Activated naive CD4-positive, alpha-beta T cell treated with anti-CD3 and anti-CD28 coated beads, Interleukin-2, amount 50 U/mL, for 24 hours (primary cell): ENCODE measurements at regions not wholly inside any gene's neighbourhood (a gene's known extent, or its start where the extent isn't known, plus 50 kb on each side); places are given as distances from the start of the nearest gene placed in this dataset.

Experiments used
- H3K27ac Mint-ChIP-seq: one replicate; pipeline ENCODE4 v1.8.0; 2021; ENCODE audit warnings: mild to moderate bottlenecking, mixed read lengths
- H3K27me3 Mint-ChIP-seq: one replicate; pipeline ENCODE4 v1.8.0; 2021; ENCODE audit warnings: mixed read lengths
- H3K36me3 Mint-ChIP-seq: one replicate; pipeline ENCODE4 v1.8.0; 2021; ENCODE audit warnings: mixed read lengths
- H3K4me1 Mint-ChIP-seq: one replicate; pipeline ENCODE4 v1.8.0; 2021; ENCODE audit warnings: mixed read lengths
- H3K4me3 Mint-ChIP-seq: one replicate; pipeline ENCODE4 v1.8.0; 2021; ENCODE audit warnings: mild to moderate bottlenecking, mixed read lengths
- H3K9me3 Mint-ChIP-seq: one replicate; pipeline ENCODE4 v1.8.0; 2021; ENCODE audit warnings: mixed read lengths

DNA sequence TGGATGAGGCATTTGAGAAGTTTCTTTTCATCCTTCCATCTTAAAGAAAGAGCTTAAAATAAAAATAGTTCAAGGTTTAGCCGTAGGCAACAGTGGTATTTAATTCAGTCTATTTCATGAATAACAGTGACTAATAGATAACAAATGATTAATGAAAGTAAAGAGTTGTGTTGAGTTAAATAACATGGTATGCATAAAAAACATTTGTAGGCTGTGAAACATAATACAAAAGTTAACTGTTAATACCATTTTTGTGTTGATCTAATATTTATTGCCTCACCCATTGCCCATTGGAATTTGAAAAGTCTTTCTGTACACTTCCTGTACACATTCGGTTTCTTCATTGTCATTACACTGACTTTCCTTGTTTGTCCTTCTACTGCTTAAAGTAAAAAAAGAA, 108.6 kb upstream of the PDE3A start:
- Mint-ChIP-seq H3K9me3 (peaks cover 5% of the 10 kb centered on the region), H3K4me3 (no peak overlapping the region), H3K4me1 (no peaks in the 10 kb centered on the region)

GRCh38 chr12:20260851-20261250, 107.5 kb upstream of the PDE3A start:
- H3K4me3 Mint-ChIP-seq = no peak overlapping the region
- peaks cover 5% of the 10 kb centered on the region for H3K9me3 Mint-ChIP-seq

More for the DNA sequence above, 108.6 kb upstream of the PDE3A start:
- Mint-ChIP-seq H3K36me3 (no peaks in the 10 kb centered on the region), H3K27me3 (no peaks in the 10 kb centered on the region), H3K27ac (no peak overlapping the region)

GRCh38 chr12:20262119-20262518, 106.2 kb upstream of the PDE3A start:
- Mint-ChIP-seq H3K4me1 (no peaks in the 10 kb centered on the region), H3K4me3 (no peak overlapping the region), H3K36me3 (no peaks in the 10 kb centered on the region), H3K9me3 (peaks cover 5% of the 10 kb centered on the region), H3K27ac (no peak overlapping the region), H3K27me3 (no peaks in the 10 kb centered on the region)

More at GRCh38 chr12:20260851-20261250, 107.5 kb upstream of the PDE3A start:
- no peaks in the 10 kb centered on the region for H3K4me1 Mint-ChIP-seq
- H3K27me3 Mint-ChIP-seq = no peaks in the 10 kb centered on the region
- no peak overlapping the region for H3K27ac Mint-ChIP-seq
- no peaks in the 10 kb centered on the region for H3K36me3 Mint-ChIP-seq

DNA sequence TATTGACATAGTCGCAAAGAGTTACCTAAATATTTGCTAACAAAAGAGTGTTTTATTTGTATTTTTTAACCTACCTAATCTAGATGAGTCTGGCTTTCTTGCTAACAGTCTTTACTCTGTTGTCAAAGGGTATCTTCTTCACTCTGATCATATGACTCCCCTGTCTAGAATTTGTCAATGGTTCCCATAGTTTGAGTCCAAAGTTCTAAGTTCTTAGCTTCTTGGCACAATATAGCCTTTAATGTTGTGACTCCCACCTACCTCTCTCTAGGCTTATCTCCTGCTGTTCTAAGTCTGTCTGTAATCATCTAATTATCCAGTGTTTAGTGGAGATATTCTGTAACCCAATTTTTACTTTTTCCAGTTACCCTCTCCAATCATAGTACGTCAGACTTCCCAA, 104.3 kb upstream of the PDE3A start:
- Mint-ChIP-seq H3K27ac (no peak overlapping the region), H3K27me3 (no peaks in the 10 kb centered on the region), H3K4me3 (no peak overlapping the region), H3K4me1 (no peaks in the 10 kb centered on the region), H3K36me3 (no peaks in the 10 kb centered on the region), H3K9me3 (peaks cover 5% of the 10 kb centered on the region)

DNA sequence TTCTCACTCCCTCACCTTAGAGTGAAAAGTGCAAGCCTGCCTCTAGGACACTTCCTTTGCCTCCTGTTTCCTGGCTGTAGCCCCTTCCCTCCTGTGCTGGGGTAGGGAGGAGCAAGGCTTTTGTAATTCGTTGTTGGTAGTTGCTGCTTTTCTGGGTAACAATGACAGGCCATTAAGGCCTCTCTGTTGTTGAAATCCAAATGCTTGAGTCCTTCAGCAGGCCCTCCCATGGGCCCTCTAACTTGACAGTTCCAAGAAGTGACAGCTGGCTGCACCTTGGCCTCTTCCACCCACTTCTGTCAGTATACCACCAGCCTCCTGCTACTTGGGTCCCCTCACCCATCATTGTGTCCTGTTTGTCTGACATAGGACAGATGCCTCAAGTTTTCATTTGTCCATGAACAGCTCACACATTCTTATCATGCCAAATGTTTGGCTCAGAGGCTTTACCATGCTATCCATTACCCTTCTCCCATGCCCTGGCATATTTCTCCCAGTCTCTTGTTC, 103.7 kb upstream of the PDE3A start:
- Mint-ChIP-seq H3K4me3 (no peak overlapping the region), H3K27ac (no peak overlapping the region), H3K27me3 (no peaks in the 10 kb centered on the region), H3K36me3 (no peaks in the 10 kb centered on the region), H3K4me1 (no peaks in the 10 kb centered on the region), H3K9me3 (peaks cover 5% of the 10 kb centered on the region)

DNA sequence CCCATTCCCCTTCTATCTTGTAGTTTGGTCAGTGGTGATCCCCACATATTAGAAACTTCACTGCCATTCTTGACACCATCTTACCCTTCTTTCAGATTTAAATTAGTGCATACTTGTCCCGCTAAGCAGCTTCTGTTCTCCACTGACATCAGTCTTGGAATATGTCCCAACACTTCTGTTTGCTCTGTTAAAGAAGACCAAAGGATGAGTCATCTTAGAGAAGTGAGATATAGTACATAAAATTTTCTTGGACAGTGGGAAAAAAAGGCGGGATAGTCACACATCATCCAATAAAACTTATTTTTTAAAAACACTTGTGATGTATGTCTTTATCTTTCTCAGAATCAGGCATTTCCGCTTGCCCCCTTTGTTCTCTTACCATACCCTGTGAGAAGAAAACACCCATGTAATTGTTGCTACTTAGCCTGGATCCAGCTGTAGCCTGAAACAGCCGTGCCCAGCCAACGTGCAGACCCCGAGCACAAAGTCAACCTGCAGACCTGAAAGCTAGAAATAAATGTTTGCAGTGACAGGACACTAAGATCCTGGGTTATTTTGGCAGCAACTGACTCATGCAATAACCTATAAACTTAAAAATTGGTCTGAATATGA, 100.1 kb upstream of the PDE3A start:
- Mint-ChIP-seq H3K36me3 (no peaks in the 10 kb centered on the region), H3K27me3 (no peaks in the 10 kb centered on the region), H3K4me3 (no peak overlapping the region), H3K27ac (no peak overlapping the region), H3K4me1 (no peaks in the 10 kb centered on the region), H3K9me3 (peaks cover 5% of the 10 kb centered on the region)

DNA sequence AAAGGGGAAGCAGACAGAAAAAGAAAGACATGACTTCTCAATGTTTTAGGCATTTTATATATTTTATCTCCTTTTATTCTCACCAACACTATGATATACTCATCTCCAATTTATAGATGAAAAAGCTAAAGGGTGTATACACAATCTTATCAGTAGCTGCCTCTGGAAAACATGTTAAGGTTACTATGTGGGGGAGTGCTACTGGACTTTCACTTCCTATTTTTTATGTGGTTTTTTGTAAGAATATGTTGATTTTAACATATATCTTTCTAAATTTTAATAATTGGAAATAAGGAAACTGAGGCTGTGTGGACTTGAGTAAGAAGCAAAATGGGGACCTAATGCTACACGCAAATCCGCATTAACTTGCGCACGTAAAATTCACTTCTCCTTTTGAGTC, 99.6 kb upstream of the PDE3A start:
- H3K4me3 Mint-ChIP-seq = no peak overlapping the region
- peaks cover 5% of the 10 kb centered on the region for H3K9me3 Mint-ChIP-seq
- H3K36me3 Mint-ChIP-seq = no peaks in the 10 kb centered on the region
- H3K27ac Mint-ChIP-seq = no peak overlapping the region
- no peaks in the 10 kb centered on the region for H3K4me1 Mint-ChIP-seq
- H3K27me3 Mint-ChIP-seq = no peaks in the 10 kb centered on the region

GRCh38 chr12:20269337-20270067, 98.8 kb upstream of the PDE3A start:
- Mint-ChIP-seq H3K4me1 (no peaks in the 10 kb centered on the region), H3K4me3 (no peak overlapping the region), H3K27me3 (no peaks in the 10 kb centered on the region), H3K9me3 (no peaks in the 10 kb centered on the region), H3K27ac (no peak overlapping the region), H3K36me3 (no peaks in the 10 kb centered on the region)

GRCh38 chr12:20270557-20270956, 97.8 kb upstream of the PDE3A start:
- Mint-ChIP-seq H3K27ac (no peak overlapping the region), H3K36me3 (no peaks in the 10 kb centered on the region), H3K27me3 (no peaks in the 10 kb centered on the region), H3K4me1 (no peaks in the 10 kb centered on the region), H3K4me3 (no peak overlapping the region), H3K9me3 (no peaks in the 10 kb centered on the region)

DNA sequence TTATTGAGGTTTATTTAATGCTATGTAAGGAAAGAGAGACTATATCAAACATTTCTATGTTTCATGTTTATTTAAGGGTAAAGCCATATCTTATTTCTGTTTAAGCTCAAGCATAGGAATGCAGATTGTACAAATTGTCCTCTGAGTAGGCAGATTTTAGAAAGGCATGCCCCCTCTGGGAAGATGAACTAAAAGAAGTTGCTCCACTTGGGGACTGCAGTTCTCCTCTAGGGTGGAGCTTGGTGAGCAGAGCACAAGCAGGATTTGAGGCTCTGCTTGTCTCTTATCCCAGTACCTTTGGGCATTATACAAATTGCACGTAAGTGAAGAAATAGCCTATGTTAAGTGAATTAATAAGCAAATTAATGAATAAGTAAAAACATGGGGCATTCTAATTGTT, 96.2 kb upstream of the PDE3A start:
- Mint-ChIP-seq H3K4me3 (no peak overlapping the region), H3K27me3 (no peaks in the 10 kb centered on the region), H3K9me3 (no peaks in the 10 kb centered on the region), H3K4me1 (no peaks in the 10 kb centered on the region), H3K27ac (no peak overlapping the region), H3K36me3 (no peaks in the 10 kb centered on the region)

- H3K36me3 Mint-ChIP-seq = no peaks in the 10 kb centered on the region
- H3K4me1 Mint-ChIP-seq = no peaks in the 10 kb centered on the region
- no peak overlapping the region for H3K27ac Mint-ChIP-seq
- H3K27me3 Mint-ChIP-seq = no peaks in the 10 kb centered on the region
- H3K4me3 Mint-ChIP-seq = no peak overlapping the region
- no peaks in the 10 kb centered on the region for H3K9me3 Mint-ChIP-seq
Measured at GRCh38 chr12:20272801-20273200, 95.5 kb upstream of the PDE3A start.

GRCh38 chr12:20274008-20274407, 94.3 kb upstream of the PDE3A start:
- no peaks in the 10 kb centered on the region for H3K27me3 Mint-ChIP-seq
- no peaks in the 10 kb centered on the region for H3K4me1 Mint-ChIP-seq
- no peak overlapping the region for H3K4me3 Mint-ChIP-seq
- H3K9me3 Mint-ChIP-seq = no peaks in the 10 kb centered on the region
- no peak overlapping the region for H3K27ac Mint-ChIP-seq
- no peaks in the 10 kb centered on the region for H3K36me3 Mint-ChIP-seq

GRCh38 chr12:20278276-20278675, 90.1 kb upstream of the PDE3A start:
- Mint-ChIP-seq H3K4me1 (no peaks in the 10 kb centered on the region), H3K27me3 (no peaks in the 10 kb centered on the region), H3K27ac (no peak overlapping the region), H3K9me3 (no peaks in the 10 kb centered on the region), H3K4me3 (no peak overlapping the region), H3K36me3 (no peaks in the 10 kb centered on the region)

GRCh38 chr12:20280515-20280914, 87.8 kb upstream of the PDE3A start:
- Mint-ChIP-seq H3K4me3 (no peak overlapping the region), H3K36me3 (no peaks in the 10 kb centered on the region), H3K9me3 (no peaks in the 10 kb centered on the region), H3K4me1 (no peaks in the 10 kb centered on the region), H3K27me3 (no peaks in the 10 kb centered on the region), H3K27ac (no peak overlapping the region)

- no peaks in the 10 kb centered on the region for H3K27me3 Mint-ChIP-seq
Measured at GRCh38 chr12:20282401-20282800, 85.9 kb upstream of the PDE3A start.

DNA sequence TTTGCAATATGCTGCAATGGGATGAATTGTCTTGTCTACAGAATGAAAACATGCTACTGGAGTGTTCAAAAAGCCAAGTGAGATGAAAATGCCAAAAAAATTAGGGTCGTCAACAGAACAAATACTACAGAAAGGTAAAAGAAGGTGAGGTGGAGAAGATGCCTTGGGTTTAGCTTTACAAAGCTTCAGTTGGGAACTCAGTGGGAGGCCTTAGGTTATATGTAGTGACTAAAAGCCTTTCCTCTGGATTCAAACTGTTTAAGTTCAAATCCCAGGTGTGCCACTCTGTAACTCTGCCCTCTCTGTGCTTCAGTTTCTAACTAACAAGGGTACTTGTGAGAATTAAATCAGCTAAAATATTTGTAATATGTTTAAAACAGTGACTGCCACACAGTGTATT, 84.9 kb upstream of the PDE3A start:
- no peaks in the 10 kb centered on the region for H3K4me1 Mint-ChIP-seq

More at GRCh38 chr12:20282401-20282800, 85.9 kb upstream of the PDE3A start:
- Mint-ChIP-seq H3K9me3 (peaks cover 5% of the 10 kb centered on the region), H3K27ac (no peak overlapping the region), H3K36me3 (no peaks in the 10 kb centered on the region), H3K4me3 (no peak overlapping the region), H3K4me1 (no peaks in the 10 kb centered on the region)

More for the DNA sequence above, 84.9 kb upstream of the PDE3A start:
- Mint-ChIP-seq H3K36me3 (no peaks in the 10 kb centered on the region), H3K27me3 (no peaks in the 10 kb centered on the region), H3K9me3 (peaks cover 5% of the 10 kb centered on the region), H3K27ac (no peak overlapping the region), H3K4me3 (no peak overlapping the region)
